ENCODE measurements at regions not wholly inside any gene's neighbourhood (a gene's known extent, or its start where the extent isn't known, plus 50 kb on each side); places are given as distances from the start of the nearest gene placed in this dataset.

GRCh38 chr17:79215631-79216030 is 141.0 kb downstream of the ENGASE start:
- DNase-seq = no peak

DNA sequence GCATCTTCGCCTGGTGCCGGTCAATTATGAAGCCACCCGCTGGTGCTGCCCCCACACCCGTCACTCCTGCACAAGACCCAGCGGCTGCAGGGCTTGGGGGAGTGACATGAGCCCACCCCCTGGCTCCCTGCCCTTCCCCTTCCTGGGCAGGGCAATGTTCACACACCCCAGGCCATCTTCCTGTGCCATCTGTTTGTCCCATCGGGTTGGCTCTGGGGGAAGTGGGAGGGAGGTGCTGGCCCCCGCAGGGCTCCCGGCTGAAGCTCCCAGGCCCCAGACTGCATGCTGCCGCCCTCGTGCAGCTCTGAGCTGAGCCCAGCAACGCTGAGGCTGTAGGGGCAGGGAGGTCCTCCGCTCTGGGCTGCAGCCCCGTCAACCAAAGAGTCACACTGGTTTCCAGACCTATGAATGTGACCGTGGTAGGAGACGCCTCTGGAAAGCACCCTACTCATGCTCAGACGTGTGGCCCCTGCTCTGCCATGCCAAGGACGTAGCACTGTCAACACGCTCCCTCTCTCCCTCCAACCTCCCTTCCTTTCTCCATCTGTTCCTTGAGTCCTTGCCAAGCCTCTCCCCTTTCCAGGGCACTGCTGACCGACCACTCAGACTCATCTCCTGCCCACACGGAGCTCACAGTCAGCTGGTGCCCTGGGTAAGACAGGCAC is 140.4 kb downstream of the ENGASE start:
- DNase-seq = no peak

DNA sequence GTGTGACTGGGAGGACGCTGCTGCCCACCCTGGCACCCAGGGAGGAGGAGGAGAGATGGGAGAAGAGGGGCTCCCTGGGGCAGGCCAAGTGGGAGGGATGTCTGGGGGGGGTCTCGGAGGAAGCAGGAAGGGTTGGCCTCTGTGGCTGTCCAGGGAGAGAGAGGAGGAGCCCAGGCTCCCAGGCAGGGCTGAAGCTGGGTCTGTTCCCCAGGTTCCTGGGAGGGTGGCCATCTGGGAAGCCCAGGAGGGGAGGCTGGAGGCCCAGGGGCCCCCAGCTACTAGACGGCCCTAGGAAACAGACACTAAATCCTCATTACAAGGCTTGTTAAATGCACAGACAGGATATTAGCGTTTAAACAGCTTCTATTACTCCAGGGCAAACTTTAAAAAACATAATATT is 139.8 kb downstream of the ENGASE start:
- DNase-seq = no peak

GRCh38 chr17:79213305-79213704 is 138.7 kb downstream of the ENGASE start:
- no peak for DNase-seq

DNA sequence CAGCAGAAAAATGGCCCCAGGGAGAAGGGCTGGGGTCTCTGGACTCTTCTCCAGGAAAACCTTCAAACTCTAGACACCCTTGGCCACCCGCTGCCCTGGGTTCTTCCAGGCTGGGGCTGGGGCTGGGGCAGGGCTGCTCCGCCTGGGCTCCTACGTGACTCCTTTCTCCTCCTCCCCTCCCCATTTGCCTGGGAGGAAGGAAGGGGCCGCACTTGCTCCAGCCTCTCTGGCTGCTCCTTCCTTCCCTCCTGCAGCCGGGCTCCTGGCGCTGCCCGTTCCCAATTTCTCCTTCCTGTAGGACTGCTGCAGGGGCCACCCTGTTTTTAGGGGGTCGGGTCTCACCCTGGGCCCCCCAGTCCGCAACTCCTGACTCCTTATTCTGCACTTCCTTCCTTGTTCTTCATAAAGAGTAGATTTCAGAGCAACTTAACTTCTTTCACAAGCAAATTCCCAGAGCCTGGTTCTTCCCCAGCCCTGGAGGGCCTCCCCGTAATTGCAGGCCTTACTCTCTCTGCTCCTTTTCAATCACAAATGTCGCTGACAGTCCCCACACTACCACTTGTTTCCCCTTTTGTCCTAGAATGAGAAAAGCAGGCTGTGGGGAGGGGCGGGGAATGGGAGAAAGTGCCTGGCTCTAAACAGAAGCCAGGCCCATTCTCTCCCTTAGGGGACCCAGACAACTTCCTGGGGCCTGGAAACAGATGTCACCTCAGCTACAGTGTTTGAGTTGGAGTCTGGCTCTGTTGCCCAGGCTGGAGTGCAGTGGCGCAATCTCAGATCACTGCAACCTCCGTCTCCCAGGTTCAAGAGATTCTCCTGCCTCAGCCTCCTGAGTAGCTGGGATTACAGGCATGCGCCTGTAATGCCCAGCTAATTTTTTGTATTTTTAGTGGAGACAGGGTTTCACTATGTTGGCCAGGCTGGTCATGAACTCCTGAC is 137.8 kb downstream of the ENGASE start:
- DNase-seq = no peak

DNA sequence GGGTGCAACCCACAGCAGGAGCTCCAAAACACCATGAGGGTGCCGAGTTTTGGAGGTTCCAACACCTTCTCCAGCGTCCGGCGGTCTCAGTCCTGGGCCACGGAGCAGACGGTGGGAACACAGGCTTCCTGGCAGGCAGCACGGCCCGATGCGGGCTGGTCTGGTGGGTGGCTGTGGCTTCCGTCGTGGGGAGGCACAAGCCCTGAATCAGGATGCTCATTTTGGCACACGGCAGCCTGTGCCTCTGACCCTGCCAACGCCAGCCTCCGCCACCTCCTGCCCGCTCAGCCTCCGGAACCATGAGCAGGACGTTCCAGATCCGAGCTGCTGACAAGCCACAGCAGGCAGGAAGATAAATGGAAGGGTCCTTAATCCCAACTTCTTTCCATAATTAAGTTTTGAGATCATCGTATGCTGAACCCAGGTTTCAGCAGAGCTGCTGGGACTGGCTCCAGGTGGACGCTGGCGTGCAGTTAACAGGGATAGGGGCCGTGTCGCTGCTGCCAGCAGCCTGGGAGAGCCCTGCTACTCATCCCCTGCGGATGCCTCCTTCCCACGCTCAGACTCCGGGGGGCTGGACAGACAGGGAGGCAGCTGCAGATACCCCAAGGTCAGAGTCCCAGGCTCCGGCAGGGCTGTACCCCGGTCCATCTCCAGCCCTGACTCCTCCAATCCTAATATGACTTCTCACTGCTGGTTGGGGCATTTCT is 136.6 kb downstream of the ENGASE start:
- no peak for DNase-seq

GRCh38 chr17:79210638-79211037 is 136.0 kb downstream of the ENGASE start:
- no peak for DNase-seq

- DNase-seq = no peak
Observed at GRCh38 chr17:79207960-79208359, 133.3 kb downstream of the ENGASE start.

GRCh38 chr17:79205688-79206205 is 131.1 kb downstream of the ENGASE start:
- no peak for DNase-seq

- no peak for DNase-seq
Observed at GRCh38 chr17:79204261-79204660, 129.6 kb downstream of the ENGASE start.

GRCh38 chr17:79203657-79204056 is 129.0 kb downstream of the ENGASE start:
- DNase-seq = no peak

DNA sequence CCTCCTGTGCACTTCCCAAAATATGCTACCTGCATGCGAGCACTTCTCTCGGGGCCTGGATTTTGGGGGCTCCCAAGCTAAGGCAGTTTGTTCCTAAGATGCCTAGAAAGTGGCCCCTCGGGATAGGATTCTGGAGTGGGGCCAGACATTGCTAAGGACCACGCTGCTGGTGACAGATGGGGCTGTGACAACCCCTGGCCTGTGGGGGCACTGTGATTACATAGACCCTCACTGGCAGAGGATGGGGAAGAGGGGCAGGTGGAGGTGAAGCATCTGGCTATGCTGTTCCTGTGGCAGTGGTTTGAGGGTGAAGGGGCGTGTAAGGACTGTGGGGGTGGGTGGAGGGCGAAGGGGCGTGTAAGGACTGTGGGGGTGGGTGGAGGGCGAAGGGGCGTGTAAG is 128.4 kb downstream of the ENGASE start:
- DNase-seq = no peak

- no peak for DNase-seq
Observed at GRCh38 chr17:79202480-79202879, 127.9 kb downstream of the ENGASE start.

DNA sequence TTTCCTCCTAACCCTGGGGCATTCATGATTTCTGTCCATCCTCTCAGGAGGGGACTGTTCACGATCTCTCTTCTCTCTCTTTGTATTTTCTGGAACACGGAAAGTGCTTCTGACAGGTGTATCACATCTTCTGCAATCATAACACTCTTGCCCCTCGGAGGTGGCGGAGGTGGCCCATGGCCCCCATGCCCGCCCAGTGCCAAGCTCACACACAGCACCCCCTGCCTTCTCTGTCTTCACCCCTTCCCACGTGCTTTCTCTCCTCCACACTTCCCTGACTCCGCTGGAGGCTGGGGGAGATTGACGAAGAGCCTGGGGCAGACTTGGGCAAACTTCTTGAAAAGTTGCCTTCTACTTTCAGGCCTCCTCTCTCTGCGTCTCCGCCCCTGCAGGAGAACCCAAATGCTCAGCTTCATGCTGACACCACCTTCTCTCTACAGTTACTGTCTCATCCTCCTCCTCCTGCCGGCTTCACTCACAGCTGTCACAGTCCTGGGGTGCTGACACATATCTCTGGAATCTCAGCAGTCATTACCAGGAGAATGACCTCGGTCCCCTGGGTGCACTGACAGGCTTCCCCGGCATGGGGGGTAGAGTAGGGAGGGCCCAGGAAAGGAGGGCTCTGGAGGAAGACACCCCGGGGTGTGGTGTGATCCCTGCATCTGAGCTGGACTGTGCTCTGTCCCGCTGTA is 127.1 kb downstream of the ENGASE start:
- DNase-seq = no peak

DNA sequence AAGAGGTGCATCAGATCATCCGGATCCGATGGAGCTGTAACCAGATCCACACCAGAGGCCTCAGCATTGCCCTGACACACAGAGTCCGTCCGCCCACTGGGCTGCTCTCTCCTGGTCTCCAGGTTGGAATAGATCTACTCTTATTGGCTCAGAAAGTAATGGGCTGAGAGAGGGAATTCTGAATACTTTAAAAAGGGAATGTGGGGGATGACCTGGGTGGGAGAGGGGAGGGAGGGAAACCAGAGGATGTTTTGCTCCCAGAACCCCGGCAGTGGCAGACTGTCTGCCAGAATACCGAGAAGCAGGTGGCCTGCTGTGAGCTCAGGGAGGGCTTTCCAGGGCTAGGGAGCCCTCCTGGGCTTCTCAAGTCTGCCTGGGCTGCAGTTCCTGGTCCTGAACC is 126.5 kb downstream of the ENGASE start:
- DNase-seq = no peak

DNA sequence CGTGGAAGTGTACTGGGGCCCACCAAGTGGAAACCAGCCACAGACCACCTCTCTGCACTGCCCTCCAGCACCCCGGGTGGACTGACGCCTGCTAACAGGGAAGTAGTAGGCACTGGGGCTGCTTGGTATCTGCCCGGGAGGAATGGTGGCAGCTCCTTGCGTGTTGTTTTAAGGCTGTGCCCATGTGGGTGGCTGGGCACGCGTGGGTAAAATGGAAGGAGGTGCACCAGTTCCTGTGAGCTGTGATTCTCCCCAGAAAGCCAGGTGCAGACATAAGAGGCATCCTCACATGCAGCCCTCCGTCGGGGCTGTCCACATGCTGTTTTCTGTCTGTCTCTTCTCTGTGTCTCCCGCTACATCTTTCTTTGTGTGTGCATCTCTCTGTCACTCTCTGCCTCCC is 122.3 kb downstream of the ENGASE start:
- DNase-seq = no peak

GRCh38 chr17:79192503-79193351 is 118.1 kb downstream of the ENGASE start:
- no peak for DNase-seq

DNA sequence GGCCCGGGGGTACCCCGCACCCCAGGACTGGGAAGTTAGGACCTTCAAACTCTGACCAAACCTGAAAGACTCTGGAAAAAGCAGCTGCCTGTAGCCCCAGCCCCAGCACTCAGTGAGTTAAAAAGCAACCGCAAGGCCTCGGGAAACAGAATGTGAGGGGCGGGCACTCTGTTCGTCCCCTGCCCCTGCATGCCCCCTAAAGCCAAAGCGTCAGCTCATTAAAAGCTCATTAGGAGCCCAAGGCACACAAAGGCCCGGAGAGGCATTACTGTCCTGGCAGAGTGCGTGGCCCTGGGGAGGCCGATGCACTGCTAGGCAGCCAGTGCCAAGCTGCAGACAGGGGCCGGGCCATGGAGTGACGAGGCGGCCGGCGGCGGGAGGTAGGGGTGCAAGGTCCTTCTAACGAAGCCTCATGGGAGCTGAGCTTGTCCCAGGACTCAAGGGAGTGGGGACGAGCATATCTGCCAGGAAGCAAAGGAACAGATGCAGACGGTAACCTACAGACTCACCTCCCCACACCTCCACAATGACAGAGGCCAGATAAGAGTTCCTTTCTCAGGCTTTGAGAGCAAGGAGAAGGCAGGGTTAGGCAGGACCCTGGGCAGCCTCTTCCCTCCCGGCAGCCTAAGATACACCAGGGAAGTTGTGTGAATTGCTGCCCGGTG is 116.8 kb downstream of the ENGASE start:
- no peak for DNase-seq

DNA sequence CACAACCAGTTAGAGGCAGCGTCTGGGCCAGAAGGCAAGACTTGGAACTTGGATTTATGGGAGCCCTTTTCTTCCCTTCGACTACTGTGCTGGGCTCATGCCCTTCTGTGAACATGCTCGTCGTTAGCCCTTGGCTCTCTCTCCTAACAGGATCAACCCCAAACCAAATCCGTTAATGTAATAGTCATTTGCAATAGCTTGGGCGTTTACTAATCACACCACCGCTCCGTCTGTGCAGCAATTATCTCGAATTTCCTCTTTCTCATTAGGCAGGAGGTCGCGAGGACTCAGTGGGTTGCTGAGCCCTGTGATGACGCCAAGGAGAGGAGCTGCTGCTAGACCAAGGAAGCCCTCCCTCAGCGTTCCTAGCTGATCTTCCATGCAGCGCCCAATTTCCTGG is 114.7 kb downstream of the ENGASE start:
- no peak for DNase-seq

DNA sequence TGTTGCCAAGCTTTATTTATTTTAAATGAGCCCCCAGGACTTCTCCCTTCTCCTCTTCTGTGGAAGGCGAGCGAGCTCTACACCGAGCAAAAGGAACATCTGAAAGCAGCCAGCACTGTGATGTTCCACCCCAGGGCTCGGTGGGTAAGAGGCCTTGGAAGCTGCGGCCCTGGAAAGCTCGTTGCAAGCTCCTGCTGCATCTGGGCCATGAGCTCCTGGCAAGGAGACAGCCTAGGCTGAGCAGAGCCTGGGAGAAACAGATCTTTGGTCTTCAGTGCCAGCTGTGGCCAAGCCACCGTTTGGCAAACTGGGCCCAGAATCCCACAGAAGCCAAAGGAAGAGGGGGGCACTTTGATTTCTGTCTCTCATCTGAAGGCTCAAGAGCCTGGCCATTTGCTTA is 114.1 kb downstream of the ENGASE start:
- no peak for DNase-seq

- DNase-seq = no peak
Observed at GRCh38 chr17:79188048-79188447, 113.4 kb downstream of the ENGASE start.
